ENCODE measurements at regions not wholly inside any gene's neighbourhood (a gene's known extent, or its start where the extent isn't known, plus 50 kb on each side); places are given as distances from the start of the nearest gene placed in this dataset.

- H3K27ac ChIP-seq, result no peak overlapping the region
- no peaks in the 10 kb centered on the region for H3K27me3 ChIP-seq (replicated peaks in 1 of 7)
- intact Hi-C loops (cut with DNase I; ENCODE audit: low total_unique reads), result no loop called here
- no peak overlapping the region for H3K4me3 ChIP-seq
- H3K36me3 ChIP-seq, result no peaks in the 10 kb centered on the region
- 85 to 97% (median 89%) methylated on average over 2 of the region's 2 CpGs for WGBS, 5 donors
- DNase-seq, result no peak
- H3K9me3 ChIP-seq, result peaks cover 0 to 6% (median 0%) of the 10 kb centered on the region in 8 donors
- TF ChIP-seq POLR2AphosphoS5 (IDR thresholded peaks at IDR 0.05) (no peak), POLR2A (IDR thresholded peaks at IDR 0.05) (no peak)
- TF ChIP-seq, protein P1, sequence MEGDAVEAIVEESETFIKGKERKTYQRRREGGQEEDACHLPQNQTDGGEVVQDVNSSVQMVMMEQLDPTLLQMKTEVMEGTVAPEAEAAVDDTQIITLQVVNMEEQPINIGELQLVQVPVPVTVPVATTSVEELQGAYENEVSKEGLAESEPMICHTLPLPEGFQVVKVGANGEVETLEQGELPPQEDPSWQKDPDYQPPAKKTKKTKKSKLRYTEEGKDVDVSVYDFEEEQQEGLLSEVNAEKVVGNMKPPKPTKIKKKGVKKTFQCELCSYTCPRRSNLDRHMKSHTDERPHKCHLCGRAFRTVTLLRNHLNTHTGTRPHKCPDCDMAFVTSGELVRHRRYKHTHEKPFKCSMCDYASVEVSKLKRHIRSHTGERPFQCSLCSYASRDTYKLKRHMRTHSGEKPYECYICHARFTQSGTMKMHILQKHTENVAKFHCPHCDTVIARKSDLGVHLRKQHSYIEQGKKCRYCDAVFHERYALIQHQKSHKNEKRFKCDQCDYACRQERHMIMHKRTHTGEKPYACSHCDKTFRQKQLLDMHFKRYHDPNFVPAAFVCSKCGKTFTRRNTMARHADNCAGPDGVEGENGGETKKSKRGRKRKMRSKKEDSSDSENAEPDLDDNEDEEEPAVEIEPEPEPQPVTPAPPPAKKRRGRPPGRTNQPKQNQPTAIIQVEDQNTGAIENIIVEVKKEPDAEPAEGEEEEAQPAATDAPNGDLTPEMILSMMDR (IDR thresholded peaks at IDR 0.05 in 8 of 11, conservative IDR thresholded peaks at IDR 0.05 in 3 of 11), result no peak
- no peaks in the 10 kb centered on the region for H3K4me1 ChIP-seq
These were observed 197.1 kb downstream of the NDFIP2 start for GRCh38 chr13:79678100-79678499.

GRCh38 chr13:79675931-79676660, 195.1 kb downstream of the NDFIP2 start:
- H3K27ac ChIP-seq, result no peak overlapping the region
- DNase-seq, result no peak
- H3K36me3 ChIP-seq, result no peaks in the 10 kb centered on the region
- 77 to 87% (median 86%) methylated on average over 7 of the region's 7 CpGs for WGBS, 5 donors
- no peaks in the 10 kb centered on the region for H3K9me3 ChIP-seq
- no peaks in the 10 kb centered on the region for H3K4me1 ChIP-seq
- H3K4me3 ChIP-seq, result no peak overlapping the region
- intact Hi-C loops (cut with DNase I; ENCODE audit: low total_unique reads), result no loop called here
- no peaks in the 10 kb centered on the region for H3K27me3 ChIP-seq (replicated peaks in 1 of 7)
- TF ChIP-seq, protein P1 (IDR thresholded peaks at IDR 0.05 in 8 of 11, conservative IDR thresholded peaks at IDR 0.05 in 3 of 11), result no peak
- TF ChIP-seq POLR2A (IDR thresholded peaks at IDR 0.05), result no peak
- no peak for TF ChIP-seq POLR2AphosphoS5 (IDR thresholded peaks at IDR 0.05)

- Histone ChIP-seq H3K4me3 (no peak overlapping the region), H3K4me1 (no peaks in the 10 kb centered on the region), H3K36me3 (no peaks in the 10 kb centered on the region), H3K27ac (no peak overlapping the region), H3K27me3 (replicated peaks in 1 of 7) (no peaks in the 10 kb centered on the region), H3K9me3 (no peaks in the 10 kb centered on the region)
- 89 to 99% (median 90%) methylated on average over 5 of the region's 5 CpGs for WGBS, 5 donors
- TF ChIP-seq, protein P1 (IDR thresholded peaks at IDR 0.05 in 8 of 11, conservative IDR thresholded peaks at IDR 0.05 in 3 of 11), result no peak
- TF ChIP-seq POLR2AphosphoS5 (IDR thresholded peaks at IDR 0.05) (no peak), POLR2A (IDR thresholded peaks at IDR 0.05) (no peak)
- DNase-seq, result no peak
- intact Hi-C loops (cut with DNase I; ENCODE audit: low total_unique reads), result no loop called here
These were observed 194.0 kb downstream of the NDFIP2 start for GRCh38 chr13:79674765-79675515.

GRCh38 chr13:79673993-79674377, 193.0 kb downstream of the NDFIP2 start:
- DNase-seq, result no peak
- H3K36me3 ChIP-seq, result no peaks in the 10 kb centered on the region
- H3K27me3 ChIP-seq (replicated peaks in 1 of 7), result no peaks in the 10 kb centered on the region
- intact Hi-C loops (cut with DNase I; ENCODE audit: low total_unique reads), result no loop called here
- no peak overlapping the region for H3K27ac ChIP-seq
- no peak for TF ChIP-seq POLR2AphosphoS5 (IDR thresholded peaks at IDR 0.05)
- TF ChIP-seq POLR2A (IDR thresholded peaks at IDR 0.05), result no peak
- TF ChIP-seq, protein P1 (IDR thresholded peaks at IDR 0.05 in 8 of 11, conservative IDR thresholded peaks at IDR 0.05 in 3 of 11), result no peak
- no peak overlapping the region for H3K4me3 ChIP-seq
- no peaks in the 10 kb centered on the region for H3K4me1 ChIP-seq
- 81 to 94% (median 88%) methylated on average over 1 of the region's 1 CpG for WGBS, 5 donors
- H3K9me3 ChIP-seq, result no peaks in the 10 kb centered on the region

Measured in spleen (tissue), 11 donors.